Left ventricle myocardium superior (tissue), 1 donor: ENCODE measurements at regions not wholly inside any gene's neighbourhood (a gene's known extent, or its start where the extent isn't known, plus 50 kb on each side); places are given as distances from the start of the nearest gene placed in this dataset.
A peak's percentile ranks its signal among the peaks of the same experiment; 100 is the strongest.

Experiments
- ATAC-seq: fragments of 200-7000 bp; cut with Tn5 transposase; one replicate; pipeline ENCODE4 v1.9.1; 2020; ENCODE audit warnings: mild to moderate bottlenecking, moderate library complexity
- DNase-seq: peaks from one replicate; pipeline ENCODE4 v3.0.0-alpha.2; 2020
- intact Hi-C: fragments of 100-400 bp; cut with micrococcal nuclease; formaldehyde crosslinking; loops from one replicate; pipeline ENCODE4 v1.11.0; 2022
- donor health status: DM: no; HTN: yes; CAD: no; lungs with severe emphysema.

- ATAC-seq (no peak), DNase-seq (no peak)
- intact Hi-C loops = no loop called here
Measured at GRCh38 chr5:167585184-167585583, 706.3 kb upstream of the WWC1 start.

GRCh38 chr5:167587772-167588437 is 703.5 kb upstream of the WWC1 start:
- DNase-seq = no peak

GRCh38 chr5:167592114-167592513 is 699.3 kb upstream of the WWC1 start:
- DNase-seq (no peak), ATAC-seq (no peak)
- intact Hi-C loops = no loop called here

More at GRCh38 chr5:167587772-167588437, 703.5 kb upstream of the WWC1 start:
- intact Hi-C loops = no loop called here
- peak; percentile 39 for ATAC-seq

GRCh38 chr5:167593329-167594060 is 698.0 kb upstream of the WWC1 start:
- DNase-seq (no peak), ATAC-seq (no peak)
- intact Hi-C loops = no loop called here

- intact Hi-C loops = no loop called here
- ATAC-seq (no peak), DNase-seq (no peak)
Measured at GRCh38 chr5:167594061-167594435, 697.4 kb upstream of the WWC1 start.

- ATAC-seq (no peak), DNase-seq (no peak)
- intact Hi-C loops = no loop called here
Measured at GRCh38 chr5:167594750-167595149, 696.7 kb upstream of the WWC1 start.

GRCh38 chr5:167595196-167595595 is 696.2 kb upstream of the WWC1 start:
- no peak for ATAC-seq
- intact Hi-C loops = no loop called here
- DNase-seq = no peak

GRCh38 chr5:167598166-167598565 is 693.3 kb upstream of the WWC1 start:
- intact Hi-C loops = no loop called here
- DNase-seq (no peak), ATAC-seq (no peak)

GRCh38 chr5:167602067-167602466 is 689.4 kb upstream of the WWC1 start:
- ATAC-seq (no peak), DNase-seq (no peak)
- intact Hi-C loops = no loop called here

- intact Hi-C loops = no loop called here
- DNase-seq (no peak), ATAC-seq (no peak)
Measured at GRCh38 chr5:167603135-167603534, 688.3 kb upstream of the WWC1 start.

- DNase-seq (no peak), ATAC-seq (no peak)
- intact Hi-C loops = no loop called here
Measured at GRCh38 chr5:167608390-167609272, 682.8 kb upstream of the WWC1 start.

GRCh38 chr5:167614294-167615021 is 677.0 kb upstream of the WWC1 start:
- no peak for DNase-seq
- no peak for ATAC-seq
- intact Hi-C loops = no loop called here

GRCh38 chr5:167616043-167616890 is 675.2 kb upstream of the WWC1 start:
- no peak for DNase-seq
- ATAC-seq = no peak
- intact Hi-C loops = no loop called here

GRCh38 chr5:167623354-167623753 is 668.1 kb upstream of the WWC1 start:
- intact Hi-C loops = no loop called here
- ATAC-seq (no peak), DNase-seq (no peak)

GRCh38 chr5:167624053-167624452 is 667.4 kb upstream of the WWC1 start:
- no peak for ATAC-seq
- DNase-seq = no peak
- intact Hi-C loops = no loop called here

- DNase-seq = no peak
- no peak for ATAC-seq
- intact Hi-C loops = no loop called here
Measured at GRCh38 chr5:167626341-167627123, 664.9 kb upstream of the WWC1 start.

- no peak for ATAC-seq
- DNase-seq = no peak
- intact Hi-C loops = no loop called here
Measured at GRCh38 chr5:167629634-167630033, 661.8 kb upstream of the WWC1 start.

- ATAC-seq = no peak
- DNase-seq = no peak
- intact Hi-C loops = no loop called here
Measured at GRCh38 chr5:167631191-167631590, 660.3 kb upstream of the WWC1 start.
